NCI-H1694 (cell line): ENCODE measurements at regions not wholly inside any gene's neighbourhood (a gene's known extent, or its start where the extent isn't known, plus 50 kb on each side); places are given as distances from the start of the nearest gene placed in this dataset.

ENCODE experiments used
- DNase-seq: peaks from one replicate; lab custom pipeline; 2025; lab: John Stamatoyannopoulos, UW

DNA sequence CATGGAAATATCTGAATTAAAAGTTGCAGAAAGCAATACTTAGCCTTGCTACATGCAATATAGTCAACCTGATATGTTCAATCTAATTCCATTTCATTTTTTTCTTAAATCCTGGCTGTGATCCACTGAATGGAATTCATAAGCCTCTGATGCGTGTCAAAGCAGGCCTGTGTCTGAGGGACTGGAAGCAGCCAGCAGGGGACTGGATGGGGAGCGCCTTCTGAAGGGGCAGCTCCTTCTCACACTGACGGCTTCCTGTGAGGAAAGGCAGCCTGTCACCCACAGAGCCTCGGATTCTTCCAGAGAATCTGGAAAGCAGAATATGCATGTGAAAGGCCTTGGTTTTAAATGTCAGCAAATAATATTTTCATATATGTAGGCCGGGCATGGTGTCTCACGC is 73.5 kb downstream of the KCNF1 start:
- DNase-seq, result peak; percentile 89

DNA sequence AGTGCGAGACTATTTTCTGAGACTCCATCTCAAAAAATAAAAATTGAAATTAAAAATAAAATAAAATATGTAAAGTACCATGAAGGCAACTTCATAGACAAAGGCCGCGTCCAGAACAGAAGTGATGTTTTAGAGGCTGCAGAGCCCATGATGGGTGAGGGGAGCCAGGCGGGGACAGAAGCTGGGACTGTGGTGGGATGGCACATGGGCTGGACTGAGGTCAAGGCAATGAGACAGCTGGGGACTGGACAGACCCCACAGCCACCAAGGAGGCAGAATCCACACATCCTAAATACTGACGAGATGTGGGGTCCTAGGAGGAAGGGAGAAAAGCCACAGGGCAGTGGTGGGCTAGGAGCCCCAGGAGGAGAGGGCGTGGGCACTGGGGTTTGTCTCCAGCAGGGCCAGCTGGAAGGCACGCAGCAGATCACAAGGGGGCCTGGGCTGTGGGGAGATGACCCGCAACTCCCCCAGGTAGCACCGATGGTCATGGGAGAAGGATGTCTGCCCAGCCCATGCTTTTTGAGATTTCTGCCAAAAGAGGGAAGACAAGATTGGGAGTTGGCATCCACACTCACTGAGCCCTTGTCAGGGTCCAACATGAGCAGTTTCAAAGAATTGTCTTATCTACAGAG is 74.3 kb downstream of the KCNF1 start:
- no peak for DNase-seq

GRCh38 chr2:10987439-10987838 is 75.7 kb downstream of the KCNF1 start:
- DNase-seq, result no peak

DNA sequence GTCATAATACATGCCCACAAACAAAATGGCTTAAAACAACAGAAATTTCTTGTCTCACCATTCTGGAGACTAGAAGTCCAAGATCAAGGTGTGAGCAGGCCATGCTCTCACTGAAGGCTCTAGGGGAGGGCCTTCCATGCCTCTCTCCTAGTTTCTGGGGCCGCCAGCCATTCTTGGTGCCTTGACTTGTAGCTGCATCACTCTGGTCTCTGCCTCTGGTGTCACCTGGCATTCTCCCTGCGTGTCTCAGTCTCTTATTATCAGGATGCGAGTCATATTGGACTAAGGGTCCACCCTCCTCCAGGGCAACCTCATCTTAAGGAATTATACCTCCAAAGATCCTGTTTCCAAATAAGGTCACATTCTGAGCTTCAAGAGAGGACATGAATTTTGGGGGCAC is 76.1 kb downstream of the KCNF1 start:
- DNase-seq, result no peak

GRCh38 chr2:10989151-10989550 is 77.4 kb downstream of the KCNF1 start:
- DNase-seq, result no peak

DNA sequence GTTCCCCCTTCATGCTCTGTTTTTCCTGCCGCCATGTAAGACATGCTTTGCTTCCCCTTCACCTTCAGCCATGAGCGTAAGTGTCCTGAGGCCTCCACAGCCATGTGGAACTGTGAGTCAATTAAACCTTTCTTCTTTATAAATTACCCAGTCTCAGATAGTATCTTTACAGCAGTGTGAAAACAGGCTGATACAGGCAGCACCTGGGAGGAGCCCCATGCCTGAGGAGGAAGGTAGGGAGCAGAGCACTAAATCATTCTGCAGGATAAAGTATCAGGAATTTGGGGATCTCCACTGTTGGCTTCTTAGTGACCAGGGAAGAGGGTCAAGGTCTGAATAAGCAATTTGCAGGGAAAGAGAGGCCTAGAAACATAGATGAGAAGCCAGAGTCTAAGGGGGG is 78.0 kb downstream of the KCNF1 start:
- DNase-seq, result no peak

GRCh38 chr2:10990561-10991111 is 78.9 kb downstream of the KCNF1 start:
- no peak for DNase-seq

- DNase-seq, result no peak
Measured at GRCh38 chr2:10992023-10992791, 80.5 kb downstream of the KCNF1 start.

- DNase-seq, result no peak
Measured at GRCh38 chr2:10993001-10993481, 81.3 kb downstream of the KCNF1 start.

DNA sequence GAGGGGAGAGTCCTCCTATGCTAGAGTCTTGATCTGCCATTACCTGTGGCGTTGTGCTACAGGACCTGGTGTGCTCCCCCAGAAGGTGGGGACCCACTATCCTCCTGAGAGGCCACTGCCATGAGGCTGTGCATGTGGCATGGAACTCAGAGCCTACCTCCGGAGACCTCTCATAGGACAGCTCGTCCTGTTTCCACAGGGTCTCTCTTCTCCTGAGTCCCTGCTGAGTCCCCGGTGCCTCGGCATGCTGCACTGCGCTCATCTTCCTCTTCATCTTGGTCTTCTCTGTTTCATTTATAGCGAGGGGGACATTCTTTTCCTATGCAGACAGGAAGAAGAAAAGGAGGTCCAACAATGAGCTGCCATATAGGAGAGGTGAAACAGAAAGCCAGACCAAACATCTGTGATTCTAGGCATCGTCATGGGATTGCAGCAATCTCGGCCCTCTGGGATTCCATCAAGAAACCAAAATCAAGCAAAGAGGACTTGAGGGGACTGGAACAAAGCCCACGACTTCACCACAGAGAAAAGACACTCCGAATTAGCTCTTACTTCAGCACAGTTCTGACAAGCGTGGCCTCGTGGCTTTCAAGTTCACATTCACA is 83.7 kb downstream of the KCNF1 start:
- DNase-seq, result no peak

GRCh38 chr2:11004199-11004598 is 92.5 kb downstream of the KCNF1 start:
- no peak for DNase-seq

- DNase-seq, result no peak
Measured at GRCh38 chr2:11005032-11005431, 93.3 kb downstream of the KCNF1 start.

DNA sequence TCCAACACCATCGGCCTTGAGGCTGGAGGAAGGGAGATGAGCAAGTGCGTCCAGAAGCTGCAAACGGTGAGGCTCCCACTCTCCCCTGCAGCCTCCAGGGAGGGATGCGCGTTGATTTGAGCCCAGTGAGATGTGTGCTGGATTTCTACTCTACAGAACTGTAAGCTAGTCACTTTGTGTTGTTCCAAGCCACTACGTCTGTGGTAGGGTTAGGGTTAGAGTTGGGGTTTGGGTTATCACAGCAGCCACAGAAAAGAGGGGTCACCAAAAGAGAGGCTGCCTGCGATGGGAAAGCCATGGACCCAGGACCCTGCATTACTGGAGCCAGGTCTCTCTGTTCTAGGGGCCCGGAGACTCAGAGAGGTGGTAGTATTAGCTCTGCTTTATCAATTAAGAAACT is 94.5 kb downstream of the KCNF1 start:
- DNase-seq, result no peak

- DNase-seq, result no peak
Measured at GRCh38 chr2:11007331-11008264, 95.9 kb downstream of the KCNF1 start.

GRCh38 chr2:11008773-11009172 is 97.0 kb downstream of the KCNF1 start:
- DNase-seq, result no peak

- DNase-seq, result no peak
Measured at GRCh38 chr2:11009176-11009575, 97.4 kb downstream of the KCNF1 start.

DNA sequence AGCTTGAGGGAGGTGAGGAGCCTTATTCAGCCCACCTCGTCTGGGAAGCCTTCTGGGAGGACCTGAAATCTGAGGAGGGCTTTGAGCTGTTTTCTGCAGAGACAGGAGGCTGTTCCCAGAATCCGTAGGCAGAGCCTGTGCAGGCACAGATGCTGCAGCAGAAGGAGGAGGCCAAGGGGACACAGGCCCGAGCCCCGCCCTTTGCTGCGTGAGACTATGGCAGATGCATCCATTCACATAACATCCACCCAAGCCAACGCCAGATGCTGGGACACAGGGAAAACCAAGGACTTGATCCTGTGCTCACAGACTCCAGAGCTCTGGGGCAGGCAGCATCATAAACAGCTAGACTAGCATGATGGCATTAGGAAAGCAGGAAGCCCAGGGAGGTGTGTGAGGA is 98.2 kb downstream of the KCNF1 start:
- DNase-seq, result peak; percentile 99

- no peak for DNase-seq
Measured at GRCh38 chr2:11011359-11011758, 99.6 kb downstream of the KCNF1 start.

- DNase-seq, result no peak
Measured at GRCh38 chr2:11012131-11012693, 100.5 kb downstream of the KCNF1 start.

DNA sequence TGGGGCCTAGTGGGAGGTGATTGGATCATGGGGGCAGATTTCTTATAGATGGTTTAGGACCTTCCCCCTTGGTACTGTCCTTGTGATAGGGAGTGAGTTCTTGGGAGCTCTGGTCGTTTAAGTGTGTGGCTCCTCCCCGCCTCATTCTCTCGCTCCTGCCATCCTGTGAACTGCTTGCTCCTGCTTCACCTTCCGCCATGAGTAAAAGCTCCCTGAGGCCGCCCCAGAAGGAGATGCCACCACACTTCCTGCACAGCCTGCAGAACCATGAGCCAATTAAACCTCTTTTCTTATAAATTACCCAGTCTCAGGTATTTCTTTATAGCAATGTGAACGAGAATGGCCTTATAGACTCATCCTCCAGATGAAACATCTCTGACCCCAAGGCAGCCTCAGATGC is 101.5 kb downstream of the KCNF1 start:
- DNase-seq, result no peak

DNA sequence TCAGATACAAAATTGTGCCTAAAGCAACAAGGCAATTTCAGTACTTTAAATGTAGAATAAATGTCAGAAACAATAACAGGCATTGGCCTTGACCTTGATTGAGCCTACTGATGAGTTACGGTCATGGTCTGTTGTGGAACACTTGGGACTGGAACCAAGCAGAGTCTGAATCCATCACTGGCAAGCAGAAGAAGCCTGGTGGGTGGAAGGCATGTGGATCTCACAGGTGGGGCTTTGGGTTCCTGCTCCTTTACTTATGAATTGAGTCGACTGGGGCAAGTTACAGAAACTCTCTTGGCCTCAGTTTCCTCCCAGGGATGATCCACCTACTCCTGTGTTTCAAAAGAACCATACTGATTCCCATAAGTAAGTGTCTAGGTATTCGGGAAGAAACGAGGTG is 102.3 kb downstream of the KCNF1 start:
- DNase-seq, result no peak
